A549 (cell line): ENCODE measurements at regions not wholly inside any gene's neighbourhood (a gene's known extent, or its start where the extent isn't known, plus 50 kb on each side); places are given as distances from the start of the nearest gene placed in this dataset.

Source experiments
- ATAC-seq, 2 experiments: fragments of 200-7000 bp in 1 of 2; fragments of >200 bp in 1 of 2; cut with Nextera tagmentation in 1 of 2; cut with Tn5 transposase in 1 of 2; 3 replicates each; pipeline versions ENCODE4 v1.8.0 to v1.9.1; 2018 to 2020; ENCODE audit warnings: mild to moderate bottlenecking in 1 of 2, moderate library complexity in 1 of 2
- CTCF ChIA-PET: fragments of 300-600 bp; sonication (Branson Sonifier 250); formaldehyde crosslinking; extraction: SDS; loops from one replicate; lab custom pipeline; 2021; ENCODE audit warnings: antibody characterized with exemption, inconsistent platforms; lab: Yijun Ruan, JAX
- POLR2A ChIA-PET: fragments of 350-600 bp; formaldehyde crosslinking; extraction: SDS; loops from one replicate; lab custom pipeline; 2021; ENCODE audit warnings: antibody characterized with exemption, inconsistent platforms; lab: Yijun Ruan, JAX
- DNase-seq, 2 experiments: peaks; one replicate each; pipeline versions ENCODE4 v3.0.0 to v3.0.0-alpha.2; 2011 to 2016; ENCODE audit warnings: low read depth in 1 of 2, low spot score in 1 of 2
- FAIRE-seq: peaks from 2 replicates; lab custom pipeline; 2011; peaks lifted over from hg19 to GRCh38; lab: Jason Lieb, UNC
- H3K27ac ChIP-seq, 2 experiments: fragments of >200 bp; sonication (Bioruptor Twin); formaldehyde crosslinking; 3 replicates each; pipeline ENCODE4 v1.5.1; 2016 to 2017
- H3K4me1 ChIP-seq: fragments of >200 bp; sonication (Bioruptor Twin); formaldehyde crosslinking; 3 replicates; pipeline ENCODE4 v1.6.1; 2016
- H3K4me2 ChIP-seq: fragments of >200 bp; sonication (Bioruptor Twin); formaldehyde crosslinking; 3 replicates; pipeline ENCODE4 v1.6.1; 2016
- H3K4me3 ChIP-seq: fragments of >200 bp; sonication (Bioruptor Twin); formaldehyde crosslinking; 3 replicates; pipeline ENCODE4 v1.5.1; 2016
- H3K9me3 ChIP-seq: fragments of >200 bp; sonication (Bioruptor Twin); formaldehyde crosslinking; 3 replicates; pipeline ENCODE4 v1.6.1; 2016
- CBX2 ChIP-seq: fragments of 200-600 bp; sonication (generic); IDR thresholded peaks from 2 replicates; pipeline ENCODE4 v1.6.1; 2016; ENCODE audit warnings: low read depth, mild to moderate bottlenecking, borderline replicate concordance
- CHD2 ChIP-seq: fragments of 150-350 bp; IDR thresholded peaks from 2 replicates; pipeline ENCODE4 v1.6.1; 2014; ENCODE audit warnings: low read length; ENCODE audit not compliant: partially characterized antibody
- CHD4 ChIP-seq: fragments of 200-600 bp; sonication (generic); IDR thresholded peaks from 2 replicates; pipeline ENCODE4 v1.6.1; 2016; ENCODE audit warnings: antibody characterized with exemption, mild to moderate bottlenecking, borderline replicate concordance
- E2F6 ChIP-seq: IDR thresholded peaks from 2 replicates; pipeline ENCODE4 v1.6.1; 2012; ENCODE audit warnings: low read depth, borderline replicate concordance
- EHF ChIP-seq: fragments of 250-450 bp; sonication (Bioruptor Pico); IDR thresholded peaks from 2 replicates; pipeline ENCODE4 v1.5.0; 2020; ENCODE audit warnings: mild to moderate bottlenecking
- EP300 ChIP-seq, 2 experiments: fragments of >200 bp; sonication (Bioruptor Twin); formaldehyde crosslinking; IDR thresholded peaks; 2 replicates in 1 of 2; 3 replicates in 1 of 2; pipeline ENCODE4 v1.6.1; 2016 to 2017
- FOSB ChIP-seq: fragments of 250-450 bp; sonication (Bioruptor Pico); IDR thresholded peaks from 2 replicates; pipeline ENCODE4 v1.5.0; 2020; ENCODE audit warnings: mild to moderate bottlenecking, moderate library complexity
- FOSL2 ChIP-seq, 2 experiments: fragments of 450-650 bp in 1 of 2; fragments of >200 bp in 1 of 2; sonication (Bioruptor Twin) in 1 of 2; formaldehyde crosslinking; IDR thresholded peaks; 2 replicates each; pipeline versions ENCODE4 v1.5.0 to v1.6.1; 2016 to 2020; ENCODE audit warnings: mild to moderate bottlenecking in 1 of 2, moderate library complexity in 1 of 2
- FOXS1 ChIP-seq: fragments of 250-450 bp; sonication (Bioruptor Pico); IDR thresholded peaks from 2 replicates; pipeline ENCODE4 v1.5.0; 2020; ENCODE audit warnings: mild to moderate bottlenecking, moderate library complexity
- GATA3 ChIP-seq: IDR thresholded peaks from 2 replicates; pipeline ENCODE4 v1.6.1; 2012; ENCODE audit warnings: borderline replicate concordance
- HEYL ChIP-seq: fragments of 250-450 bp; sonication (Bioruptor Pico); IDR thresholded peaks from 2 replicates; pipeline ENCODE4 v1.8.0; 2021; ENCODE audit warnings: mild to moderate bottlenecking, moderate library complexity
- HMGXB4 ChIP-seq: fragments of 250-450 bp; sonication (Bioruptor Pico); IDR thresholded peaks from 2 replicates; pipeline ENCODE4 v1.5.0; 2021; ENCODE audit warnings: mild to moderate bottlenecking, moderate library complexity, borderline replicate concordance
- HOXA7 ChIP-seq: fragments of 250-450 bp; sonication (Bioruptor Pico); IDR thresholded peaks from 2 replicates; pipeline ENCODE4 v1.5.0; 2020; ENCODE audit warnings: mild to moderate bottlenecking, moderate library complexity
- JUN ChIP-seq, 2 experiments: fragments of >200 bp; sonication (Bioruptor Twin); formaldehyde crosslinking; IDR thresholded peaks; 2 replicates in 1 of 2; 3 replicates in 1 of 2; pipeline ENCODE4 v1.6.1; 2016 to 2017
- JUNB ChIP-seq: fragments of >200 bp; sonication (Bioruptor Twin); formaldehyde crosslinking; IDR thresholded peaks from 2 replicates; pipeline ENCODE4 v1.6.1; 2016
- KDM1A ChIP-seq: fragments of 200-600 bp; sonication (generic); IDR thresholded peaks from 2 replicates; pipeline ENCODE4 v1.6.1; 2016; ENCODE audit warnings: low read depth, mild to moderate bottlenecking
- MAZ ChIP-seq: fragments of 150-350 bp; IDR thresholded peaks from 2 replicates; pipeline ENCODE4 v1.6.1; 2014; ENCODE audit warnings: antibody characterized with exemption, low read depth, low read length, borderline replicate concordance
- MYC ChIP-seq: IDR thresholded peaks from 2 replicates; pipeline ENCODE4 v1.6.1; 2012; ENCODE audit warnings: mild to moderate bottlenecking, inconsistent platforms, low read length, improper control_type of control experiment, borderline replicate concordance
- NPAS2 ChIP-seq: fragments of 250-450 bp; sonication (Bioruptor Pico); IDR thresholded peaks from 2 replicates; pipeline ENCODE4 v1.8.0; 2022; ENCODE audit warnings: mild to moderate bottlenecking, moderate library complexity, borderline replicate concordance
- NR3C1 ChIP-seq: fragments of >200 bp; sonication (Bioruptor Twin); formaldehyde crosslinking; IDR thresholded peaks from 3 replicates; pipeline ENCODE4 v1.6.1; 2017
- PBX3 ChIP-seq: IDR thresholded peaks from 2 replicates; pipeline ENCODE4 v1.6.1; 2012
- POLR2A ChIP-seq: IDR thresholded peaks from 2 replicates; pipeline ENCODE4 v1.6.1; 2012; ENCODE audit warnings: mild to moderate bottlenecking, low read length
- POLR2AphosphoS2 ChIP-seq: conservative IDR thresholded peaks from 2 replicates; pipeline ENCODE4 v1.6.1; 2012; ENCODE audit warnings: low read length, improper control_type of control experiment, inconsistent platforms
- RARB ChIP-seq: fragments of 250-450 bp; sonication (Bioruptor Pico); IDR thresholded peaks from 2 replicates; pipeline ENCODE4 v1.8.0; 2021; ENCODE audit warnings: mild to moderate bottlenecking, moderate library complexity
- REST ChIP-seq: fragments of 200-600 bp; sonication (generic); IDR thresholded peaks from 2 replicates; pipeline ENCODE4 v1.6.1; 2016; ENCODE audit warnings: antibody characterized with exemption, mild to moderate bottlenecking, moderate library complexity
- RFX5 ChIP-seq: fragments of 450-650 bp; IDR thresholded peaks from 2 replicates; pipeline ENCODE4 v1.7.1; 2014; ENCODE audit warnings: antibody characterized with exemption, mild to moderate bottlenecking, moderate library complexity
- SMC3 ChIP-seq: fragments of >200 bp; sonication (Bioruptor Twin); formaldehyde crosslinking; IDR thresholded peaks from 3 replicates; pipeline ENCODE4 v1.6.1; 2018; ENCODE audit warnings: inconsistent platforms
- ZFP36 ChIP-seq: fragments of 450-650 bp; IDR thresholded peaks from 2 replicates; pipeline ENCODE4 v1.6.1; 2014; ENCODE audit warnings: borderline replicate concordance; ENCODE audit not compliant: partially characterized antibody
- ZSCAN20 ChIP-seq: fragments of 250-450 bp; sonication (Bioruptor Pico); IDR thresholded peaks from 2 replicates; pipeline ENCODE4 v1.8.0; 2022; ENCODE audit warnings: mild to moderate bottlenecking, moderate library complexity
- WGBS: methylation state at CpG from one replicate; pipeline ENCODE4 v1.1.6; 2017; ENCODE audit errors: missing lambda C conversion rate; 5-methylcytosine and 5-hydroxymethylcytosine counted together

- no peak for DNase-seq
- CTCF ChIA-PET = interaction anchor here (0.6 kb wide), 1 partner anchor 41 kb away, joined by 3 read pairs; no protein-coding TSS in a partner anchor
- H3K4me1 ChIP-seq = no peaks in the 10 kb centered on the region
- TF ChIP-seq CHD4 (no peak), ZFP36 (no peak), POLR2A (no peak), JUN (IDR thresholded peaks at IDR 0.05) (no peak), JUNB (no peak), CHD2 (no peak), HMGXB4 (CRISPR knock-in tag) (no peak), EP300 (IDR thresholded peaks at IDR 0.05) (no peak), MAZ (no peak), SMC3 (no peak)
- TF ChIP-seq, all 56 proteins: peak for 0
- no peak for ATAC-seq
- no peak overlapping the region for H3K4me2 ChIP-seq
- POLR2A ChIA-PET = no interaction called here
- no peaks in the 10 kb centered on the region for H3K9me3 ChIP-seq
- no peak for FAIRE-seq
- WGBS = 19% methylated on average over 5 of the region's 5 CpGs
- no peak overlapping the region for H3K27ac ChIP-seq
- no peak overlapping the region for H3K4me3 ChIP-seq
Observed at GRCh38 chr10:84668186-84668763, 339.9 kb downstream of the CCSER2 start.

- Histone ChIP-seq H3K4me2 (no peak overlapping the region), H3K27ac (no peak overlapping the region)
- no peak for TF ChIP-seq CHD4
- TF ChIP-seq JUN (IDR thresholded peaks at IDR 0.05) = no peak
- TF ChIP-seq KDM1A = no peak
- no peak for TF ChIP-seq JUNB
- TF ChIP-seq GATA3 = no peak
- no peak for TF ChIP-seq HEYL (CRISPR knock-in tag)
- no peak for TF ChIP-seq ZSCAN20 (CRISPR knock-in tag)
- TF ChIP-seq CBX2 = no peak
- no peak for TF ChIP-seq FOSB (CRISPR knock-in tag)
- no peak for TF ChIP-seq EHF (CRISPR knock-in tag)
- no peak for TF ChIP-seq MYC
- TF ChIP-seq NR3C1 = no peak
- TF ChIP-seq HOXA7 (CRISPR knock-in tag) = no peak
- no peak for TF ChIP-seq POLR2AphosphoS2
- TF ChIP-seq, all 56 proteins: peak for 0
- WGBS = 15% methylated on average over 2 of the region's 2 CpGs
- CTCF ChIA-PET = no interaction called here
- ATAC-seq (no peak), DNase-seq (no peak), FAIRE-seq (no peak)
- Histone ChIP-seq H3K4me3 (no peak overlapping the region), H3K9me3 (no peaks in the 10 kb centered on the region), H3K4me1 (no peaks in the 10 kb centered on the region)
- POLR2A ChIA-PET = no interaction called here
Observed at GRCh38 chr10:84675060-84675459, 346.7 kb downstream of the CCSER2 start.

- Histone ChIP-seq H3K4me3 (no peak overlapping the region), H3K9me3 (no peaks in the 10 kb centered on the region), H3K4me2 (no peak overlapping the region), H3K4me1 (no peaks in the 10 kb centered on the region), H3K27ac (no peak overlapping the region)
- DNase-seq = no peak
- FAIRE-seq = no peak
- no peak for ATAC-seq
- ChIA-PET CTCF (interaction anchor here (0.9 kb wide), 1 partner anchor 15 kb away, joined by 3 read pairs; no protein-coding TSS in a partner anchor), POLR2A (no interaction called here)
- 31% methylated on average over 3 of the region's 3 CpGs for WGBS
- TF ChIP-seq RFX5 (no peak), EP300 (IDR thresholded peaks at IDR 0.05) (no peak), FOXS1 (no peak), CHD4 (no peak), JUN (IDR thresholded peaks at IDR 0.05) (no peak), FOSL2 (IDR thresholded peaks at IDR 0.05) (no peak), FOSL2 (CRISPR knock-in tag; IDR thresholded peaks at IDR 0.05) (no peak), REST (no peak), CBX2 (no peak), E2F6 (no peak), RARB (no peak), NPAS2 (CRISPR knock-in tag) (no peak), PBX3 (no peak)
Observed at GRCh38 chr10:84676536-84676935, 348.1 kb downstream of the CCSER2 start.
